ENCODE measurements at regions not wholly inside any gene's neighbourhood (a gene's known extent, or its start where the extent isn't known, plus 50 kb on each side); places are given as distances from the start of the nearest gene placed in this dataset.
"Not testable (repeated sequence)": the region's sequence is repeated elsewhere in the genome, so short reads cannot be mapped to it uniquely, and the experiment has no call there.

DNA sequence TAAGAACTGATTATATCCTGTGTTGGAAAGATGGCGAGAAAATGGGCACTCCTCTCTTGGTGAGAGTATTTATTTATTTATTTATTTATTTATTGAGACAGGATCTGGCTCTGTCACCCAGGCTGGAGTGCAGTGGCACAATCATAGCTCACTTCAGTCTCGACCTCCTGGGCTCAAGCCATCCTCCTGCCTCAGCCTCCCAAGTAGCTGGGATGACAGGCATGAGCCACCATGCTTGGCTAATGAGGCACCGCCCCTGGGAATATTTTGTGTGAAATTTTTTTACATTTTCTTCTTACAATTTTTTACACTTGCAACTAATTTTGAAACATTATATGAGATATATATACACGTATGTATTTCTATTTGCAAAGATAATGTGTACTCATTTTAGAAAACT lies 150.5 kb upstream of the PRR20G start:
- no peak overlapping the region for H3K4me2 ChIP-seq (ENCODE audit: low read length)
- H4K20me1 ChIP-seq (ENCODE audit: insufficient read depth, low read length): no peaks in the 10 kb centered on the region
- H3K9me3 ChIP-seq (ENCODE audit: insufficient read depth, low read length): no peaks in the 10 kb centered on the region
- no peak overlapping the region for H3K4me3 ChIP-seq (ENCODE audit: low read length)
- TF ChIP-seq, protein P1, sequence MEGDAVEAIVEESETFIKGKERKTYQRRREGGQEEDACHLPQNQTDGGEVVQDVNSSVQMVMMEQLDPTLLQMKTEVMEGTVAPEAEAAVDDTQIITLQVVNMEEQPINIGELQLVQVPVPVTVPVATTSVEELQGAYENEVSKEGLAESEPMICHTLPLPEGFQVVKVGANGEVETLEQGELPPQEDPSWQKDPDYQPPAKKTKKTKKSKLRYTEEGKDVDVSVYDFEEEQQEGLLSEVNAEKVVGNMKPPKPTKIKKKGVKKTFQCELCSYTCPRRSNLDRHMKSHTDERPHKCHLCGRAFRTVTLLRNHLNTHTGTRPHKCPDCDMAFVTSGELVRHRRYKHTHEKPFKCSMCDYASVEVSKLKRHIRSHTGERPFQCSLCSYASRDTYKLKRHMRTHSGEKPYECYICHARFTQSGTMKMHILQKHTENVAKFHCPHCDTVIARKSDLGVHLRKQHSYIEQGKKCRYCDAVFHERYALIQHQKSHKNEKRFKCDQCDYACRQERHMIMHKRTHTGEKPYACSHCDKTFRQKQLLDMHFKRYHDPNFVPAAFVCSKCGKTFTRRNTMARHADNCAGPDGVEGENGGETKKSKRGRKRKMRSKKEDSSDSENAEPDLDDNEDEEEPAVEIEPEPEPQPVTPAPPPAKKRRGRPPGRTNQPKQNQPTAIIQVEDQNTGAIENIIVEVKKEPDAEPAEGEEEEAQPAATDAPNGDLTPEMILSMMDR (IDR thresholded peaks at IDR 0.05; ENCODE audit: low read depth, low read length): no peak
- TF ChIP-seq EZH2phosphoT487 (IDR thresholded peaks at IDR 0.05; ENCODE audit: low read depth): no peak
- H3K9ac ChIP-seq (ENCODE audit: low read length): no peak overlapping the region
- no peak overlapping the region for H2AFZ ChIP-seq (ENCODE audit: low read depth, low read length)
- no peaks in the 10 kb centered on the region for H3K36me3 ChIP-seq (replicated peaks; ENCODE audit: low read depth, low read length)
- no peak overlapping the region for H3K27ac ChIP-seq (ENCODE audit: low read length)
- no peaks in the 10 kb centered on the region for H3K79me2 ChIP-seq (ENCODE audit: low read length)
- H3K4me1 ChIP-seq (ENCODE audit: low read length): no peaks in the 10 kb centered on the region
- H3K27me3 ChIP-seq (ENCODE audit: low read depth, low read length): peaks cover 18% of the 10 kb centered on the region

DNA sequence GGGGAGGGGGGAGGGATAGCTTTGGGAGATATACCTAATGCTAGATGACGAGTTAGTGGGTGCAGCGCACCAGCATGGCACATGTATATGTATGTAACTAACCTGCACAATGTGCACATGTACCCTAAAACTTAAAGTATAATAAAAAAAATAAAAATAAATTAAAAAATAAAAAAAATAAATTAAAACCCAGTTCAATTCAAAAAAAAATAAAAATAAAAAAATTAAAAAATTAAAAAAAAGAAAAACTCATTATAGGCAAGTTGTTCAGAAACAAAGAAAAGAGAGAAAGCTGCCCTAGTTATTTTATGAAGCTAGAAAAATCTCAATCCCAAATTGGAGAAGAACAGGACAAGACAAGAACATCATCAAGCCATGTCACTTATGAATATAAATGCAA lies 147.5 kb upstream of the PRR20G start:
- H4K20me1 ChIP-seq (ENCODE audit: insufficient read depth, low read length); H3K4me3 ChIP-seq (ENCODE audit: low read length); H2AFZ ChIP-seq (ENCODE audit: low read depth, low read length); H3K9me3 ChIP-seq (ENCODE audit: insufficient read depth, low read length); H3K36me3 ChIP-seq (replicated peaks; ENCODE audit: low read depth, low read length); H3K9ac ChIP-seq (ENCODE audit: low read length); H3K27ac ChIP-seq (ENCODE audit: low read length); H3K79me2 ChIP-seq (ENCODE audit: low read length); H3K4me2 ChIP-seq (ENCODE audit: low read length); H3K4me1 ChIP-seq (ENCODE audit: low read length): not testable (repeated sequence)
- H3K27me3 ChIP-seq (ENCODE audit: low read depth, low read length): peaks cover 41% of the 10 kb centered on the region

DNA sequence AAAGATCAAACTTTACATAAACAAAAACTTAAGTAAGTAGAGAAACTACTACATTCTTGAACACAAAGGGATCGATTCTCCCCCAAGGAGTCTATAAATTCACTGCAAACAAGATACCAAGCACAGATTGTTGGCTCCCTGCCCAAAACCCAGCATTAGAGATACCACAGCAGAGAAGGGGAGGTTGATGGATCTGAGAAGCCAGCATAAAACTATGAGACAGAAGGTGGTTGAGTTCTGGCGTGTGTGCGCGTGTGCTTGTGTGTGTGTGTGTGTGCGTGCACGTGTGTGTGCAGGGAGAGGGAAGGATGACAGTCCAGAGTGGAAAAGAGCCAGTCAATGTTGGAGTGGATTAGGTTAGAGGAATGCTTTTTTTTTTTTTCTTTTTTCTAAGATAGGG lies 143.2 kb upstream of the PRR20G start:
- no peak overlapping the region for H2AFZ ChIP-seq (ENCODE audit: low read depth, low read length)
- no peak overlapping the region for H3K4me3 ChIP-seq (ENCODE audit: low read length)

DNA sequence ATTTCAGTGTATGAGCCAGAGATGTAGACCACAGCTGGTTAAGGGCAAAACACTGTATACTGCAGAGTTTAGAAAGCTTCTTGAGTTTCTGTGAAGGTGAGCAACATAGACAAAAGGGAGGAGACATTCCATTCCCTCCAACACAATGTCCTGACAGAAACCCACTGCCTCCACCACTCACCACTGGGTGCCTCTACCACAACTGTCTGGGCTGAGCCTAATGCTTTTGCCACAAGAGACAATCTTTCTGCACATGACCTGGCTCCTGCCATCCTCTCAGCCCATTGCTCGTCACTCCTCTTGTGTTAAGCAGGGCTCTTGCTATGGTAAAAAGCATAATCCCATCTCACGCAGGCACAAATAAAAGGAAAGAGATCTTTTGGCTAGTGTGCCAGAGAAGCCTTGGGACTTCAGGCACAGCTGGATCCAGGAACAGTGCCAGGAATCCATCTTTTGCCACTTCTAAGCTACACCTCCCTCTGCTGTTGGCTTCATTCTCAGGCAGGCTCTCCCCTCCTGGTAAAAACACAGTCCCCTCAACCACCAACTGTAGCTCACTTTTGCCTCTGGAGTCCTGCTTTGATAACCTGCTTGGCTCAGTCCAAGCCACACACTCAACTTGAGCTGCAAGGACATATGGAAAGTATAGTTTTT lies 140.6 kb upstream of the PRR20G start:
- H3K9me3 ChIP-seq (ENCODE audit: insufficient read depth, low read length): no peaks in the 10 kb centered on the region
- no peaks in the 10 kb centered on the region for H3K4me1 ChIP-seq (ENCODE audit: low read length)
- no peaks in the 10 kb centered on the region for H4K20me1 ChIP-seq (ENCODE audit: insufficient read depth, low read length)
- TF ChIP-seq, protein P1 (IDR thresholded peaks at IDR 0.05; ENCODE audit: low read depth, low read length): no peak
- H3K36me3 ChIP-seq (replicated peaks; ENCODE audit: low read depth, low read length): no peaks in the 10 kb centered on the region
- H3K4me2 ChIP-seq (ENCODE audit: low read length): no peak overlapping the region
- no peak overlapping the region for H2AFZ ChIP-seq (ENCODE audit: low read depth, low read length)
- peaks cover 41% of the 10 kb centered on the region for H3K27me3 ChIP-seq (ENCODE audit: low read depth, low read length)
- no peak overlapping the region for H3K4me3 ChIP-seq (ENCODE audit: low read length)
- no peak overlapping the region for H3K9ac ChIP-seq (ENCODE audit: low read length)
- H3K27ac ChIP-seq (ENCODE audit: low read length): no peak overlapping the region
- no peaks in the 10 kb centered on the region for H3K79me2 ChIP-seq (ENCODE audit: low read length)

More for the DNA sequence above, 143.2 kb upstream of the PRR20G start:
- Histone ChIP-seq H3K27ac (ENCODE audit: low read length) (no peak overlapping the region), H3K79me2 (ENCODE audit: low read length) (no peaks in the 10 kb centered on the region), H3K27me3 (ENCODE audit: low read depth, low read length) (peaks cover 43% of the 10 kb centered on the region), H4K20me1 (ENCODE audit: insufficient read depth, low read length) (no peaks in the 10 kb centered on the region), H3K9me3 (ENCODE audit: insufficient read depth, low read length) (no peaks in the 10 kb centered on the region), H3K9ac (ENCODE audit: low read length) (no peak overlapping the region), H3K36me3 (replicated peaks; ENCODE audit: low read depth, low read length) (no peaks in the 10 kb centered on the region), H3K4me1 (ENCODE audit: low read length) (no peaks in the 10 kb centered on the region), H3K4me2 (ENCODE audit: low read length) (no peak overlapping the region)
- TF ChIP-seq, protein P1 (IDR thresholded peaks at IDR 0.05; ENCODE audit: low read depth, low read length): no peak
- TF ChIP-seq EZH2phosphoT487 (IDR thresholded peaks at IDR 0.05; ENCODE audit: low read depth): no peak
